ENCODE measurements at regions not wholly inside any gene's neighbourhood (a gene's known extent, or its start where the extent isn't known, plus 50 kb on each side); places are given as distances from the start of the nearest gene placed in this dataset.

DNA sequence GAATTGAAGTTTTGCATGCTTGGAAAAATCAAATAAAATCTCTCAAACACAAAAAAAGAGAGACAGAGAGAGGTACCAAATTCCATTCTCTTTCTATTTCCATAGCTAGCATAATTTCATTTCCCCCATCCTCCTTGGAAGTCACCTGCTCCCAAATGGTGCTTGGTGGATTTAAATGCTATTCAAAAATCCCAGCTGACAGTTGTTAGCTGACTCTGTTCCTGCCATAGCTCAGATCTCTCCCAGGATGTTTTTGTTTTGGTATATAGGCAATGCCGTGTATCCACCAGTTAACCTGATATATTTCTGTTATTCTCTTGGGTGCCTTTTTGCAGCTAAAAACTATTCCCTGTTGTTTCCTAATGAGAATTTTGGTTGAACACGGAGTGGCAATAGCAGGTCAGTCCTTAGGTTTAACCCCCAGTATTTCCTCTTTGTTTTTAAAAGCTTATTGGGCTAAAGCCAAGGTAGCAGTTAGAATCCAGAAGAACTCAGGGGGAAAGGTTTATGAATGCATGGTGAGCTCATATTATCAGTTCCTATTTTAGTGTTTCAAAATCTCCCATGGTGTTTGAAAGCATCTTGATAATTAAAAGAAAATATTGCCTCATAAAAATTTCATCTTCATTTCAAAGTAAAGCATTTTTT, 240.0 kb upstream of the GBE1 start:
- no peak overlapping the region for H3K27ac ChIP-seq
- no peaks in the 10 kb centered on the region for H3K36me3 ChIP-seq (ENCODE audit: control insufficient read depth, insufficient read depth, low read length)
- no peaks in the 10 kb centered on the region for H3K27me3 ChIP-seq (ENCODE audit: control insufficient read depth, insufficient read depth, low read length)
- no peak overlapping the region for H3K4me3 ChIP-seq (ENCODE audit: low read depth, low read length)
- H2AFZ ChIP-seq, result peak overlapping the region; percentile 7
- no peaks in the 10 kb centered on the region for H3K9me3 ChIP-seq (ENCODE audit: control insufficient read depth, low read length)
- H3K4me1 ChIP-seq, result no peaks in the 10 kb centered on the region
- no peak overlapping the region for H3K9ac ChIP-seq
- H3K4me2 ChIP-seq (ENCODE audit: low read length), result no peak overlapping the region
- H3K79me2 ChIP-seq, result no peaks in the 10 kb centered on the region
- TF ChIP-seq CTCF (IDR thresholded peaks at IDR 0.05), result no peak

DNA sequence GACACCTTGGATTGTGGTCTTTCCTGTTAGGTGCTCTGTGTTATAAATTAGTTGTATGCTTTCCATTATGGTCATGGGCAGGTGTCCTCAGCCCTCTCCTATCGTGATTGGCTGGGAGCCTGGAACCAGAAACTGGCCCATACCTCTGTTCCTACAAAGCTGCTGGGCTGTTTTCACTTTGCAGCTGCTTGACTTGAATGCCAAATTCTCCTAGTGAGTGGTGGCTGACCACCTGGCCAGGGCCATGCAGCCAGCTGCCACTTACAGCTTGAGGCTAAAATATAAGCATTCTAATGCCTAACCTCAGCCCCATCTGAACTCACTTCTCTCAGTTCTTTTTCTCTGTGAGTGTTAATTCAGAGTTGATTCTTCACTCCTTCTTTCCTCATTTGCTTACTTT, 239.3 kb upstream of the GBE1 start:
- Histone ChIP-seq H3K27me3 (ENCODE audit: control insufficient read depth, insufficient read depth, low read length) (no peaks in the 10 kb centered on the region), H3K9me3 (ENCODE audit: control insufficient read depth, low read length) (no peaks in the 10 kb centered on the region), H3K4me2 (ENCODE audit: low read length) (no peak overlapping the region), H3K4me1 (no peaks in the 10 kb centered on the region), H3K79me2 (no peaks in the 10 kb centered on the region), H2AFZ (no peak overlapping the region), H3K36me3 (ENCODE audit: control insufficient read depth, insufficient read depth, low read length) (no peaks in the 10 kb centered on the region), H3K9ac (no peak overlapping the region), H3K27ac (no peak overlapping the region), H3K4me3 (ENCODE audit: low read depth, low read length) (no peak overlapping the region)
- TF ChIP-seq CTCF (IDR thresholded peaks at IDR 0.05), result no peak

- H3K27ac ChIP-seq, result no peak overlapping the region
- no peak overlapping the region for H3K9ac ChIP-seq
- H3K4me3 ChIP-seq (ENCODE audit: low read depth, low read length), result no peak overlapping the region
- no peaks in the 10 kb centered on the region for H3K79me2 ChIP-seq
- no peaks in the 10 kb centered on the region for H3K4me1 ChIP-seq
- no peak overlapping the region for H2AFZ ChIP-seq
- no peaks in the 10 kb centered on the region for H3K9me3 ChIP-seq (ENCODE audit: control insufficient read depth, low read length)
- TF ChIP-seq CTCF (IDR thresholded peaks at IDR 0.05), result no peak
- H3K36me3 ChIP-seq (ENCODE audit: control insufficient read depth, insufficient read depth, low read length), result no peaks in the 10 kb centered on the region
- no peak overlapping the region for H3K4me2 ChIP-seq (ENCODE audit: low read length)
- H3K27me3 ChIP-seq (ENCODE audit: control insufficient read depth, insufficient read depth, low read length), result no peaks in the 10 kb centered on the region
Measured at GRCh38 chr3:82000350-82000749, 238.9 kb upstream of the GBE1 start.

DNA sequence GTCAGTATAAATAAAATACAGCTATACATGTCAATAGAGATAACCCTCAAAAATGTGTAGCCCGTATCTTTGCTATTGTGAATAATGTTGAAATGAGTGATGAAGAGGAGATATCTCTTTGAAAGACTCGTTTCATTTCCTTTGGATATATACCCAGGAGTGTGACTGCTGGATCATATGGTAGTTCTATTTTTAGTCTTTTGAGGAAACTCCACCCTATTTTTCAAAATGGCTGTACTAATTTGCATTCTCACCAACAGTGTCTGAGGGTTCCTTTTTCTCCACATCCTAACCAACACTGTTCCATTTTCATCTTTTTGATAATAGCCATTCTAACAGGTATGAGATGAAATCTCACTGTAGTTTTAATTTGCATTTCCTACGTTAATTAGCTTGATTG, 237.5 kb upstream of the GBE1 start:
- H3K27ac ChIP-seq, result no peak overlapping the region
- no peak overlapping the region for H3K9ac ChIP-seq
- H3K9me3 ChIP-seq (ENCODE audit: control insufficient read depth, low read length), result no peaks in the 10 kb centered on the region
- no peaks in the 10 kb centered on the region for H3K4me1 ChIP-seq
- H3K4me2 ChIP-seq (ENCODE audit: low read length), result no peak overlapping the region
- H3K4me3 ChIP-seq (ENCODE audit: low read depth, low read length), result no peak overlapping the region
- H2AFZ ChIP-seq, result no peak overlapping the region
- TF ChIP-seq CTCF (IDR thresholded peaks at IDR 0.05), result no peak
- H3K79me2 ChIP-seq, result no peaks in the 10 kb centered on the region
- H3K27me3 ChIP-seq (ENCODE audit: control insufficient read depth, insufficient read depth, low read length), result no peaks in the 10 kb centered on the region
- no peaks in the 10 kb centered on the region for H3K36me3 ChIP-seq (ENCODE audit: control insufficient read depth, insufficient read depth, low read length)

DNA sequence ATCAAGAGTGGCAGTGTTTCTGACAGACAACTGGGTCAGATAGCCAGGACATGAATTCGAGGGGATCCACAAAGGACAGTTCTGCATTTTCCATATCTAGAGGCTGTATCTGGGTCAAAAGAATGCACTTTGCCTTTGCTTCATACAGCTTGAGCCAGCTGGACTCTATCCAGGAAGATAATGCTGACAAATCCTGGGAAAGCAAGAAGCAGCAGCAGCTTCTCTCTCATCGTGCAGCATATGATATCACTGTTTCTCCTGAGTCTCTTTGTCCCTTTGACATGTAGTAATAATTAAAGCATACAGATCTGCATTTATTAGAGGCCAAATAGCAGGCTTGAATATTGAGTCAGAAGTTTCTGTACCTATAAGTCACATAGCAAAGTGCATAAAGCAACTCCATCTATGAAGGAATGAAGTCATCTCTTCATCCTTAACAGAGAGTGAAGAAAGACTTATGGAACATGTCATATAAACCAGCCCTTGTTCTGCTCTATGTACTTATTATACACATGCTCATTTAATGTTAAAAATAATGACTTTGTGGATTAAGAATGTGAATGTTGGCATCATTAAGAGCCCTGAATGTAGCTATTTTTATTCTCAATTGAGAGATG, 236.8 kb upstream of the GBE1 start:
- Histone ChIP-seq H3K4me2 (ENCODE audit: low read length) (no peak overlapping the region), H3K27me3 (ENCODE audit: control insufficient read depth, insufficient read depth, low read length) (no peaks in the 10 kb centered on the region), H3K9me3 (ENCODE audit: control insufficient read depth, low read length) (no peaks in the 10 kb centered on the region), H3K9ac (no peak overlapping the region), H2AFZ (no peak overlapping the region), H3K36me3 (ENCODE audit: control insufficient read depth, insufficient read depth, low read length) (no peaks in the 10 kb centered on the region), H3K79me2 (no peaks in the 10 kb centered on the region), H3K4me1 (no peaks in the 10 kb centered on the region), H3K27ac (no peak overlapping the region), H3K4me3 (ENCODE audit: low read depth, low read length) (no peak overlapping the region)
- TF ChIP-seq CTCF (IDR thresholded peaks at IDR 0.05), result no peak
